GM12873 (cell line): ENCODE measurements at regions not wholly inside any gene's neighbourhood (a gene's known extent, or its start where the extent isn't known, plus 50 kb on each side); places are given as distances from the start of the nearest gene placed in this dataset.

Experiments used
- TF ChIP-seq, protein P1 (sequence below): IDR thresholded peaks from 2 replicates; pipeline ENCODE4 v1.5.1; 2012; ENCODE audit warnings: low read depth, mild to moderate bottlenecking, moderate library complexity, low read length, control low read depth; ENCODE audit not compliant: insufficient read depth; ENCODE audit errors: missing control alignments

GRCh38 chr2:38216886-38217285 is 140.9 kb upstream of the CYP1B1 start:
- TF ChIP-seq, protein P1, sequence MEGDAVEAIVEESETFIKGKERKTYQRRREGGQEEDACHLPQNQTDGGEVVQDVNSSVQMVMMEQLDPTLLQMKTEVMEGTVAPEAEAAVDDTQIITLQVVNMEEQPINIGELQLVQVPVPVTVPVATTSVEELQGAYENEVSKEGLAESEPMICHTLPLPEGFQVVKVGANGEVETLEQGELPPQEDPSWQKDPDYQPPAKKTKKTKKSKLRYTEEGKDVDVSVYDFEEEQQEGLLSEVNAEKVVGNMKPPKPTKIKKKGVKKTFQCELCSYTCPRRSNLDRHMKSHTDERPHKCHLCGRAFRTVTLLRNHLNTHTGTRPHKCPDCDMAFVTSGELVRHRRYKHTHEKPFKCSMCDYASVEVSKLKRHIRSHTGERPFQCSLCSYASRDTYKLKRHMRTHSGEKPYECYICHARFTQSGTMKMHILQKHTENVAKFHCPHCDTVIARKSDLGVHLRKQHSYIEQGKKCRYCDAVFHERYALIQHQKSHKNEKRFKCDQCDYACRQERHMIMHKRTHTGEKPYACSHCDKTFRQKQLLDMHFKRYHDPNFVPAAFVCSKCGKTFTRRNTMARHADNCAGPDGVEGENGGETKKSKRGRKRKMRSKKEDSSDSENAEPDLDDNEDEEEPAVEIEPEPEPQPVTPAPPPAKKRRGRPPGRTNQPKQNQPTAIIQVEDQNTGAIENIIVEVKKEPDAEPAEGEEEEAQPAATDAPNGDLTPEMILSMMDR: no peak

- TF ChIP-seq, protein P1: no peak
Observed at GRCh38 chr2:38215993-38216392, 140.0 kb upstream of the CYP1B1 start.

DNA sequence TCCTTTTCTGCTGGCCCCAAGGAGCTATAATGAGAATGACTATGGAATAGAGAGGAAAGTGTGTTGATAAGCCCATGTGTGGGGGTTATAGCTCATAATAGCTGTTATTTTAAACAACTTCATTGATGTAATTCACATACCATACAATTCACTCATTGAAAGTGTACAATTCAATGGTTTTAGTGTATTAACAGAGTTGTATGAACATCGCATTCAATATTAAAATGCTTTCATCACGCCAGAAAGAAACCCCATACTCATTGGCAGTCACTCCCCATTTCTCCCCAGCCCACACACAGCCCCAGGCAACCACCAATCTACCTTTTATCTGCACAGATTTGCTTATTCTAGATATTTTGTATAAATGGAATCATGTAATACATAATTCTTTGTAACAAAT is 139.6 kb upstream of the CYP1B1 start:
- TF ChIP-seq, protein P1: no peak

DNA sequence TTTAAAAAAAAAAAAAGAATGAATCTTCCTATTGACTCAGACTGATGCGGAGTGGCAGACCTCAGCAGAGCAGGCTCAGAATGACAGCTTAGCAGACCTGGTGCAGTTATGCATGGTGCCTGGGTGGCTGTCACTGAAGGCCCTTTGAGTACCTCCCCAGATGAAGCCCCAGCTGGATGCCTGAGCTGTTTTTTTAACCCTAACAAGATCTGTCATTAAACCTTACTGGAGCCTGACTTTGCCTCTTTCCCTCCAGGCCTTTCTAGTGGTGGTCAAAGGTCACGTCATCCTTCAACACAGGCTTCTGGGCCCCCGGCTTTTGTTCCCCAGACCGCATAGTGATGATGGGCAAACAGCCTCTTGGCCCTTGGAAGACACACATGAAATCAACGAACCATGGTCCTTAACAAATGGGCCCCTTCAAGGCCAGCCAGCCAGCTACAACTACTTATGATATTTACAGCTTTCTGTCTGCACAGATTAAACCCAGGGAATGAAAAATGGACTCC is 138.3 kb upstream of the CYP1B1 start:
- TF ChIP-seq, protein P1: no peak

- TF ChIP-seq, protein P1: no peak
Observed at GRCh38 chr2:38213619-38214167, 137.7 kb upstream of the CYP1B1 start.

GRCh38 chr2:38212312-38212711 is 136.4 kb upstream of the CYP1B1 start:
- TF ChIP-seq, protein P1: no peak

DNA sequence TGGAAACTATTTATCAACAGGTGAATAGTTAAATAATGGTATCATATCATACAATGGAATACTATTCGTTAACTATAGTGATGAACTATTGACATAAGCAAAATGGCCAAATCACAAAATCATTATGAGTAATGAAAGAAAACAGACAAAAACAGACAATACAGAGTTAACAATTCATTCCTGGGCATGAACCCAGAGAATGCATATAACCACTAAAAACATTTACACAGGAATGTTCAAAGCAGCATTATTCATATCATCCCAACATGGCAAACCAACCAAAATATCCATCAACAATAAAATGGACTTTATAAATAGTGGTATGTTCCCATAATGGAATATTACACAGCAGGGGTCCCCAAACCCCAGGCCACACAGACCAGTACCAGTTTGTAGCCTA is 131.2 kb upstream of the CYP1B1 start:
- TF ChIP-seq, protein P1: no peak
